ENCODE measurements at regions not wholly inside any gene's neighbourhood (a gene's known extent, or its start where the extent isn't known, plus 50 kb on each side); places are given as distances from the start of the nearest gene placed in this dataset.

- TF ChIP-seq, protein P1, sequence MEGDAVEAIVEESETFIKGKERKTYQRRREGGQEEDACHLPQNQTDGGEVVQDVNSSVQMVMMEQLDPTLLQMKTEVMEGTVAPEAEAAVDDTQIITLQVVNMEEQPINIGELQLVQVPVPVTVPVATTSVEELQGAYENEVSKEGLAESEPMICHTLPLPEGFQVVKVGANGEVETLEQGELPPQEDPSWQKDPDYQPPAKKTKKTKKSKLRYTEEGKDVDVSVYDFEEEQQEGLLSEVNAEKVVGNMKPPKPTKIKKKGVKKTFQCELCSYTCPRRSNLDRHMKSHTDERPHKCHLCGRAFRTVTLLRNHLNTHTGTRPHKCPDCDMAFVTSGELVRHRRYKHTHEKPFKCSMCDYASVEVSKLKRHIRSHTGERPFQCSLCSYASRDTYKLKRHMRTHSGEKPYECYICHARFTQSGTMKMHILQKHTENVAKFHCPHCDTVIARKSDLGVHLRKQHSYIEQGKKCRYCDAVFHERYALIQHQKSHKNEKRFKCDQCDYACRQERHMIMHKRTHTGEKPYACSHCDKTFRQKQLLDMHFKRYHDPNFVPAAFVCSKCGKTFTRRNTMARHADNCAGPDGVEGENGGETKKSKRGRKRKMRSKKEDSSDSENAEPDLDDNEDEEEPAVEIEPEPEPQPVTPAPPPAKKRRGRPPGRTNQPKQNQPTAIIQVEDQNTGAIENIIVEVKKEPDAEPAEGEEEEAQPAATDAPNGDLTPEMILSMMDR (IDR thresholded peaks at IDR 0.05; ENCODE audit: poor library complexity) = no peak
- no peak for TF ChIP-seq EZH2 (IDR thresholded peaks at IDR 0.05; ENCODE audit: borderline replicate concordance)
Observed at GRCh38 chr16:48681520-48681919, 71.5 kb upstream of the N4BP1 start.

Measured in hepatocyte (in vitro differentiated cells).